ENCODE measurements at regions not wholly inside any gene's neighbourhood (a gene's known extent, or its start where the extent isn't known, plus 50 kb on each side); places are given as distances from the start of the nearest gene placed in this dataset.

- TF ChIP-seq EZH2phosphoT487 (IDR thresholded peaks at IDR 0.05; ENCODE audit: low read depth) (no peak), CTCF (IDR thresholded peaks at IDR 0.05; ENCODE audit: low read depth, low read length) (no peak)
- Histone ChIP-seq H4K20me1 (ENCODE audit: insufficient read depth, low read length) (no peaks in the 10 kb centered on the region), H2AFZ (ENCODE audit: low read depth, low read length) (0 out of 2 replicates have a peak overlapping the region, but pooled peaks have one; percentile 4), H3K36me3 (replicated peaks; ENCODE audit: low read depth, low read length) (no peaks in the 10 kb centered on the region), H3K4me3 (ENCODE audit: low read length) (peak overlapping the region; percentile 32), H3K9ac (ENCODE audit: low read length) (peak overlapping the region; percentile 38; the same call in 1 of the 2 replicates), H3K27ac (ENCODE audit: low read length) (peak overlapping the region; percentile 83), H3K9me3 (ENCODE audit: insufficient read depth, low read length) (no peaks in the 10 kb centered on the region), H3K4me2 (ENCODE audit: low read length) (peak overlapping the region; percentile 60), H3K27me3 (ENCODE audit: low read depth, low read length) (peaks cover 1% of the 10 kb centered on the region; the same call in 1 of the 2 replicates), H3K79me2 (ENCODE audit: low read length) (no peaks in the 10 kb centered on the region), H3K4me1 (ENCODE audit: low read length) (peaks cover 69% of the 10 kb centered on the region)
These were observed 57.3 kb upstream of the CCDC71L start for GRCh38 chr7:106717955-106718871.

GRCh38 chr7:106720641-106721040 is 59.7 kb upstream of the CCDC71L start:
- Histone ChIP-seq H3K4me1 (ENCODE audit: low read length) (peaks cover 71% of the 10 kb centered on the region), H3K79me2 (ENCODE audit: low read length) (no peaks in the 10 kb centered on the region)

GRCh38 chr7:106721816-106722785 is 61.1 kb upstream of the CCDC71L start:
- no peaks in the 10 kb centered on the region for H3K36me3 ChIP-seq (replicated peaks; ENCODE audit: low read depth, low read length)
- peaks cover 4% of the 10 kb centered on the region; the same call in 1 of the 2 replicates for H3K27me3 ChIP-seq (ENCODE audit: low read depth, low read length)
- TF ChIP-seq EZH2phosphoT487 (IDR thresholded peaks at IDR 0.05; ENCODE audit: low read depth) = no peak
- TF ChIP-seq CTCF (IDR thresholded peaks at IDR 0.05; ENCODE audit: low read depth, low read length) = no peak
- no peak overlapping the region for H3K4me3 ChIP-seq (ENCODE audit: low read length)
- H3K4me1 ChIP-seq (ENCODE audit: low read length) = peaks cover 62% of the 10 kb centered on the region
- H3K9ac ChIP-seq (ENCODE audit: low read length) = no peak overlapping the region
- H3K79me2 ChIP-seq (ENCODE audit: low read length) = no peaks in the 10 kb centered on the region
- no peaks in the 10 kb centered on the region for H4K20me1 ChIP-seq (ENCODE audit: insufficient read depth, low read length)
- no peak overlapping the region for H3K27ac ChIP-seq (ENCODE audit: low read length)
- H3K4me2 ChIP-seq (ENCODE audit: low read length) = peak overlapping the region; percentile 4; the same call in 1 of the 2 replicates
- no peak overlapping the region for H2AFZ ChIP-seq (ENCODE audit: low read depth, low read length)
- H3K9me3 ChIP-seq (ENCODE audit: insufficient read depth, low read length) = no peaks in the 10 kb centered on the region

More at GRCh38 chr7:106720641-106721040, 59.7 kb upstream of the CCDC71L start:
- Histone ChIP-seq H3K4me2 (ENCODE audit: low read length) (peak overlapping the region; percentile 52), H2AFZ (ENCODE audit: low read depth, low read length) (peak overlapping the region; percentile 88), H3K9ac (ENCODE audit: low read length) (peak overlapping the region; percentile 31; the same call in 1 of the 2 replicates), H3K27me3 (ENCODE audit: low read depth, low read length) (peaks cover 4% of the 10 kb centered on the region; the same call in 1 of the 2 replicates), H4K20me1 (ENCODE audit: insufficient read depth, low read length) (no peaks in the 10 kb centered on the region), H3K4me3 (ENCODE audit: low read length) (0 out of 2 replicates have a peak overlapping the region, but pooled peaks have one; percentile 18), H3K27ac (ENCODE audit: low read length) (peak overlapping the region; percentile 66), H3K9me3 (ENCODE audit: insufficient read depth, low read length) (no peaks in the 10 kb centered on the region), H3K36me3 (replicated peaks; ENCODE audit: low read depth, low read length) (no peaks in the 10 kb centered on the region)
- TF ChIP-seq CTCF (IDR thresholded peaks at IDR 0.05; ENCODE audit: low read depth, low read length) = no peak
- no peak for TF ChIP-seq EZH2phosphoT487 (IDR thresholded peaks at IDR 0.05; ENCODE audit: low read depth)
